Right lung (tissue), 2 donors: ENCODE measurements at regions not wholly inside any gene's neighbourhood (a gene's known extent, or its start where the extent isn't known, plus 50 kb on each side); places are given as distances from the start of the nearest gene placed in this dataset.

Experiments
- DNase-seq, 2 donors: peaks; one replicate each; pipeline ENCODE4 v3.0.0-alpha.2; 2013

DNA sequence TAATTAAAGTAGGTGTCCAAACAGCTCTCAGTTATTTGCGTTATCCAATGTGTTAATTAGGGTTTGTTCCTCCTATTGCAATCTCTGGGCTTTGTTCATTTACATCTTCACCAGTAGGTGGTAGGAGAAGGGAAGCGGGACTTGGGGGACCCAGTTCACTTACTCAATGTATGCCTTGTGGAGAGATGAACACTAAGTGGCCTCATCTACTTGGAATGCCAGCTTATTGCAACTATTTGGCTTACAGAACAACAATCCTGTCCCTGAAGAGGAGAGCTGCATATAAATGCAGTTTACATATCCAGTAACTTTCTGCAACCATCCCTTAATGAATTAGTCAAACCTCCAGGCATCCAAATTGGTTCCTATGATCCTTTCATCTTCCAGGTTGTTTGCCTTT is 417.1 kb upstream of the CCDC196 start:
- no peak for DNase-seq

DNA sequence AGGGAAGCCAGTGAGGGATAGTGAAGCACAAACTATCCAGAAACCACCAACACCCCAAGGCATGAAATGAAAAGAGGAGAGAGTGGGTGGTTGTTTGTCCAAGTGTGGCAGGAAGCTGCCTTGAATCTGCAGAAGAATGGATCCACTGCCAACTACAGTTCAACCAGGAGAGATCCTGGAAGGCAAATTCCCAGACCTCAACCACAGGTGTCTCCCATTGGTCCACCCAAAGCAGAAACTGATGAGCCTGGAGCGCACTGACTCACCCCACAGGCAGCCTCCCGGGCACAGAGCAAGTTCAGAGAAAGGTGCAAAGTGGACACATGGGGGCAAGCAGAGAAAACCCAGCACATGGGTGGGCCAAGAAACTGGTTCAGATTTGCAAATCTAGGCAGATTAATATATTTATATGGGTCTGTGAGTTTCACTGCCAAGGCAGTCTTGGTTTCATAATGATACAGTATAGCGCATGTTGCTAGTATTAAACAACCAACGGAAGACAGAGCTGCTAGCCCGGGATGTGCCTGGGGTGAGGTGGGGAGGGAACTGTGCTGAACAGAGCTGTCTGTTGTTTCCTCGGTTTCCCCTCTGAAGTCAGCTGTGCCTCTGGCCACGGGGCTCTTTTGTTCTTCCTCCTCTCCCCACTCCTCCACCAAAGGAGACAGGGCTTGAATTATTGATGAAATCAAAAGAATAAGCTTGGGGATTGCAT is 416.2 kb upstream of the CCDC196 start:
- DNase-seq, result no peak

- DNase-seq, result peak in 1 of 2 donors; percentile 12
These were observed 415.4 kb upstream of the CCDC196 start for GRCh38 chr14:66070542-66071319.

DNA sequence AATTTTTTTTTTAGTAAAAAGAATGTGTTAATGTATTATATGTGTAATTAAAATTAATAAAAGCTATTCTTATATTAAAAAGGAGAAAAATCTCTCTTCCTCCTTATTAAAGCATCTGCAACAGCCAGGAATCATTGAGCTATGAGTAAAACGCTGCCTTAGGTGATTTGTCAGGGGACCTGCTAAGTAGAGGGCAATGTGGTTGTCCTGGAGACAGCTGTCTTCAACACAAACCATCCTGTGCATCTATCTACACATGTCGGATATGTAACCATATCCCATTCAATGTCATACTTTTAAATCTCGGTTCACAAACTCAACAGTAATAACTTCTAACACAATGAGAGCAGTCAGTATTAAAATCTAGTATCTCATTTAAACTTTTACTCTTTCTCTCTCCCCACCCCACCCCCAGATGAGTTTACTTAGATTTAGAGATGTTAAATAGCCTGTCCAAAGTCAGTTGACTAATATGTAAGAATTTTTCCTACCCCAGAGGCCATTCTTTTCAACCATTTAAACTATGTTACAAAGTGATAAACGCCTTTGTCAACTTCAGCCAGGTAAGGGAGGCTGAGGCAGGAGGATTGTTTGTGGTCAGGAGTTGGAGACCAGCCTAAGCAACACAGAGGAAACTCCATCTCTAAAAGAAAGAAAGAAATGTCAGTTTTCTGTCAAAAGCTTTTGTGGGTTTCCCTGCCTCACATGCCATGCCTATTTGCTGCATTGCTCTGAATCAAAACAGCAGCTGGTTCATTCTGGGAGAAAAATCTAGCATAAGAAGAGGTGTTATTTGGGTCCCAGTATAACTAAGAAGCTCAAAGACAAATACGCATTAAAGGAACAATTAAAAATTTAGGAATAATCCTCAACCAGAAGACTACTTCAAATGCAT is 413.7 kb upstream of the CCDC196 start:
- DNase-seq, result no peak

GRCh38 chr14:66074537-66074936 is 411.6 kb upstream of the CCDC196 start:
- DNase-seq, result no peak

- no peak for DNase-seq
These were observed 410.0 kb upstream of the CCDC196 start for GRCh38 chr14:66076176-66076575.

GRCh38 chr14:66078006-66078405 is 408.2 kb upstream of the CCDC196 start:
- peak in 1 of 2 donors; percentile 31 for DNase-seq

DNA sequence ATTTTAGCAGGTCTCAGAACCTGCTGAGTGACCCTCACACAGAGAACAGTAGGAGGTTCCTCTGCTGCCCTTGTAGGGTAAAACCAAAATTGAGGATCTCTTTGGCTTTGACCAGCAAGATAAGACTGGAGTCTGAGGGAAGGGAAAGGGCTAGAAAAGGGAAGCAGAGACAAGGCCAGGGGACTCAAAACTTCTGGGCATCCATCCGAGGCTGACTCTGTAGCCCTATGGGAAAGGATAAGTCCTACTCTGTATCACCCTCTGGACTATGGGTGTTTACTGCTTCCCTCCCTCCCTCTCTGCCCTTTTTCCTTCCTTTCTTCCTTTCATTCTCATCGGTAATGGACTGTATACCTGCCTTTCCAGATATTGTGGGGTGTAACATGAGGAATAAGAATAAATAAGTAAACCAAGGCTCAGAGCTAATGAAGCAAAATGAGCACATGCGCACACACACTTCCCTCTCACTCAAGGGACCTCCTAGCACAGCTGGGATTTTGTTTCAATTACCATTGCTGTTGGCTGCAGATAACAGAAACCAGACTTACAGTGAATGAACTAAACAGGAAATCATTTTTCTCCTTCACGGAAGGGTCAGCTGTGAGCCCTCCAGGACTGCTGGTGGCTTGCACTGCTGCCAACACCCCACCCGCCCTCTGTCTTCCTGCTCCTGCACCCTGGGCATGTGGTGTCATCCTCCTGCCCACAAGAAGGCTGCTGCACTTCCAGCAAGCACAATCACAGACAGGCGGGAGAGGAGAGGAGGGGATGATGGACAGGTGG is 404.4 kb upstream of the CCDC196 start:
- DNase-seq, result peak; percentile 67 to 73

DNA sequence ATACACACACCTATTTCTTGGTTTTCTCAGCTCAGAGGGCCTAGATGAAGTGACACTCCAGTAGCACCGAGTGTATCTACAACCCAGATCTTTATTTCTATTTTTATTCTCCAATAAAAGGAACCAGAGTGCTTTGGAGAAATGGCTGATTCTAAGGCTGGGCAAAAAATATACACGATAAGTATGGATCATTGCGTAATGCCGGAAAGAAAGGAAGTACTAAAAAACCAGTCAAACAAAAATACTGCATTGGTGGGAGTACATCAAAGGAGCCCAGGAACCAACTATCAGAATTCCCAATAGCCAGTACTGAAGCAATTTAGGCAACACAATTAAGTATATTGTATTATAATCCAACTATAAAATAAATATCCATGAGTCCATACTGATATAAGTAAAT is 400.9 kb upstream of the CCDC196 start:
- no peak for DNase-seq

DNA sequence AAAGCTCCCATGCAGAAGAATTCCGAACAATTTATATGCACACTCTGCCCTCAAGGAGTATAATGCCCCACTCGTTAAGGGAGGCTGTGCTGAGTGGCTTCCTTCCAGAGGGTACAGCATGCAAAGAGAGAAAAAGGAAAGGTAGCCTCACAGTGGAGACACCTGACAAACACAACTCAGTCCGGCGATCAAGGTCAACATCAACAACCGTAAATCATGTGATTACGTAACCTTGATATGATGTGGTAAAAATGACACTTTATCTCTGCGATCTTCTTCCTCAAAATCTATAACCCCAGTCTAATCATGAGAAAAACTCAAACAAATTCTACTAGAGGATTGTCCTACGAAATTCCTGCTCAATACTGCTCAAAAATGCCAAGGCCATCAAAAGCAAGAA is 400.5 kb upstream of the CCDC196 start:
- no peak for DNase-seq

DNA sequence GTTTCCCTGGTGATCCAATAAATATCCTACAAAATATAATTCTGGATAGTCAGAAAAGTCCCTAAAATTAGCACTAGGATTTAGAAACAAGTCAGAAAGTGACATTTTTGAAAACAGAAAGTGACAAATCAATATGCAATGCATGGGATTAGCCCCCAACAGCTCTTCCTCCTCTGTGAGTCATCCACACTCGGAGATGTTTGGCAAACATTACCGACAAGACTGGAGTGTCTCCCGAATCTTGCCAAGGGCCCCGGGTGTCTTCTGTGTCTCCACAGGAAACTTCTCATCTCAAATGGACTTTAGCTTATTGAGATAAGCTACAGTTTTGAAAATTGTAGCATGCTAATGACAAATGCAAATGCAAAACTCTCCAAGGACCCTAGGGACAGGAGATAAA is 398.9 kb upstream of the CCDC196 start:
- no peak for DNase-seq

GRCh38 chr14:66088656-66089055 is 397.5 kb upstream of the CCDC196 start:
- no peak for DNase-seq

- DNase-seq, result no peak
These were observed 394.0 kb upstream of the CCDC196 start for GRCh38 chr14:66092206-66092605.

GRCh38 chr14:66092748-66093147 is 393.4 kb upstream of the CCDC196 start:
- DNase-seq, result no peak

DNA sequence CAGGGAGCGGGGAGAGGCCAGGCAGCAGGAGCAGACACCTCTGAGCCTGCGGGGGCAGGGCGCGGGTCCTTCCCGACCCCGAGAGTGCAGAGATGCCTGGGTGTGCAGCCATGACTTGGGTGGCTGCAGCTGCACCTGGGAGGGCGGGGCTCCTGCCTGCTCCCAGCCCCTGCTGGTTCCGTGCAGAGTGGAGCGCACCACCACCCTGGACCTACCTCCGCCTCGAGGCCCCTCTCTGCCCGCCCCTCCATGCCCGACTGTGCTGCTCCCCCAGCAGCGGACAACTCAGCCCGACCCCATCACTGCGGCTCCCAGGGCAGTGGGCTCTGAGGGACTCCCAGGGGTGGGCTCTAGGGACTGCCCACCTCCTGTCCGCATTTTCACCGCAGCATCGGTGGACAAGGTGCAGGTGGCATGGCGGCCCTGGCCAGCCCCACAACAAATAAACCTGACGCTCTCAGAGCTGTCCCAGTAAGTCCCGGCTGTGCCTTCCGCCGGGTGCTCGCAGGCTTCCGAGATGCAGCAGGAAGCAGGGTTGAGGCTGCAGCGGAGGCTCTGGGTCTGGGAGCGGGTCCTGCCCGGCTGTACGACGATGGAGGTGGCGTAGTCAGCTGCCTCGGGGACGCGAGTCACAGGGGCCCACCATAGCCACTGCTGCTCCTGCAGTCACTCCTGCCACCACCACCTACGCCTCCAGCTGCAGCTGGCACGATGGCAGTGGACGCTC is 392.0 kb upstream of the CCDC196 start:
- no peak for DNase-seq

DNA sequence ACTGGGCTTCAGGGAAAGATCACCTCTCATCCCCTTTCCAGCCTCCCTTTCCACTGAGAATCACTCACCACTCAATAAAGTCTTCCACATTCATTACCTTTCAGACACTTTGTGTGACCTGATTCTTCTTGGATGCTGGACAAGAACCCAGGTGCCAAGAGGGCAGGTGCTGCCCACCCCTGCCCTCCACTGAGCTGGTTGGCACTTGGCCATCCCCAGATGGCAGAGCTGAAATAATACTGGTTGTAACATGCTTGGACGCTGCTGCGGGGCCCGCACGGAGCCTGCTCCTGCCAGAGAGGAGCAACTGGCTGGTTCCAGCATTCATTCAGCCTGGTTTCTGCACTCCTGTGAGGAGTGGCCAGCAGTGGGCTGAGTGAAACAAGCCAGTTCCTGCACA is 386.7 kb upstream of the CCDC196 start:
- DNase-seq, result no peak

- no peak for DNase-seq
These were observed 386.2 kb upstream of the CCDC196 start for GRCh38 chr14:66099931-66100330.

- no peak for DNase-seq
These were observed 384.5 kb upstream of the CCDC196 start for GRCh38 chr14:66101662-66102061.

- no peak for DNase-seq
These were observed 381.7 kb upstream of the CCDC196 start for GRCh38 chr14:66104486-66104885.

GRCh38 chr14:66105815-66106214 is 380.4 kb upstream of the CCDC196 start:
- no peak for DNase-seq

DNA sequence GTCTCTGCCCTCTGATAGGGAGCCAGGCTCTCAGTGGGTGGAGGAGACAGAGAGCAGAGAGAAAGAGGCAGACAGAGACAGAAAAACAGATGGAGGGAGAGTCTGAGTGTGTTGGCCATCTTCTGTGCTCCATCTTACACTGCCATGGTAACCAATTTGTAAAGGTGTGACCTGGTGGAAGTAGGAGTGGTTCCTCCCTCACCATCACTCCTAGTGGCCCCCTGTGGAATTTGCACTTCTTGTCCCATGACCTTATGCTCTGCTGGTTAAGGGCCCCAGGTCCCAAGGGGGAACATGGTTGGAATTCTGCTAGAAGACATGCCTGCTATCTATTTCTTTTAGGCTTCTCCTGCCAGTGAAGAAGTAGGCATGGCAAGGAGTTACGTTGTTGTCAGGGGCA is 376.7 kb upstream of the CCDC196 start:
- no peak for DNase-seq
